ENCODE measurements at regions not wholly inside any gene's neighbourhood (a gene's known extent, or its start where the extent isn't known, plus 50 kb on each side); places are given as distances from the start of the nearest gene placed in this dataset.

- DNase-seq (ENCODE audit: low spot score), result no peak
Measured at GRCh38 chr3:72490688-72491435, 357.4 kb downstream of the SHQ1 start.

- DNase-seq (ENCODE audit: low spot score), result no peak
Measured at GRCh38 chr3:72489901-72490300, 358.3 kb downstream of the SHQ1 start.

- DNase-seq (ENCODE audit: low spot score), result peak; percentile 12
Measured at GRCh38 chr3:72488738-72489035, 359.6 kb downstream of the SHQ1 start.

- DNase-seq (ENCODE audit: low spot score), result no peak
Measured at GRCh38 chr3:72487946-72488737, 360.1 kb downstream of the SHQ1 start.

GRCh38 chr3:72487078-72487765, 361.0 kb downstream of the SHQ1 start:
- peak; percentile 87 for DNase-seq (ENCODE audit: low spot score)

- no peak for DNase-seq (ENCODE audit: low spot score)
Measured at GRCh38 chr3:72485641-72486040, 362.6 kb downstream of the SHQ1 start.

- no peak for DNase-seq (ENCODE audit: low spot score)
Measured at GRCh38 chr3:72483554-72484104, 364.6 kb downstream of the SHQ1 start.

GRCh38 chr3:72482589-72483321, 365.5 kb downstream of the SHQ1 start:
- DNase-seq (ENCODE audit: low spot score), result peak; percentile 41

GRCh38 chr3:72481542-72481941, 366.7 kb downstream of the SHQ1 start:
- DNase-seq (ENCODE audit: low spot score), result no peak

- no peak for DNase-seq (ENCODE audit: low spot score)
Measured at GRCh38 chr3:72480366-72480765, 367.9 kb downstream of the SHQ1 start.

- no peak for DNase-seq (ENCODE audit: low spot score)
Measured at GRCh38 chr3:72479651-72480215, 368.5 kb downstream of the SHQ1 start.

GRCh38 chr3:72476139-72476483, 372.1 kb downstream of the SHQ1 start:
- no peak for DNase-seq (ENCODE audit: low spot score)

- DNase-seq (ENCODE audit: low spot score), result no peak
Measured at GRCh38 chr3:72475258-72476138, 372.7 kb downstream of the SHQ1 start.

GRCh38 chr3:72474775-72475174, 373.5 kb downstream of the SHQ1 start:
- no peak for DNase-seq (ENCODE audit: low spot score)

GRCh38 chr3:72473156-72473555, 375.1 kb downstream of the SHQ1 start:
- DNase-seq (ENCODE audit: low spot score), result no peak

GRCh38 chr3:72470904-72471417, 377.3 kb downstream of the SHQ1 start:
- no peak for DNase-seq (ENCODE audit: low spot score)

GRCh38 chr3:72465853-72466252, 382.4 kb downstream of the SHQ1 start:
- no peak for DNase-seq (ENCODE audit: low spot score)

- no peak for DNase-seq (ENCODE audit: low spot score)
Measured at GRCh38 chr3:72463083-72463482, 385.2 kb downstream of the SHQ1 start.

- no peak for DNase-seq (ENCODE audit: low spot score)
Measured at GRCh38 chr3:72462595-72463011, 385.6 kb downstream of the SHQ1 start.

GRCh38 chr3:72461787-72462186, 386.5 kb downstream of the SHQ1 start:
- no peak for DNase-seq (ENCODE audit: low spot score)

Measured in H4 (cell line).